KMS-11 (cell line): ENCODE measurements at regions not wholly inside any gene's neighbourhood (a gene's known extent, or its start where the extent isn't known, plus 50 kb on each side); places are given as distances from the start of the nearest gene placed in this dataset.

Source experiments
- H2AFZ ChIP-seq: fragments of 200-600 bp; sonication (generic); 2 replicates; pipeline ENCODE4 v1.6.1; 2016; ENCODE audit warnings: antibody characterized with exemption, mixed run types, low read depth
- H3K27ac ChIP-seq: fragments of 200-600 bp; sonication (generic); 2 replicates; pipeline ENCODE4 v1.6.1; 2016; ENCODE audit warnings: mild to moderate bottlenecking, mixed run types
- H3K27me3 ChIP-seq: fragments of 200-600 bp; sonication (generic); 2 replicates; pipeline ENCODE4 v1.6.1; 2017; ENCODE audit warnings: mild to moderate bottlenecking, low read depth, mixed run types, moderate library complexity; ENCODE audit not compliant: insufficient read depth
- H3K36me3 ChIP-seq: fragments of 200-600 bp; sonication (generic); 2 replicates; pipeline ENCODE4 v1.6.1; 2017; ENCODE audit warnings: mild to moderate bottlenecking, mixed run types; ENCODE audit not compliant: insufficient read depth
- H3K4me1 ChIP-seq: fragments of 200-600 bp; sonication (generic); 2 replicates; pipeline ENCODE4 v1.6.1; 2016; ENCODE audit warnings: mild to moderate bottlenecking, low read depth, mixed run types; ENCODE audit not compliant: poor library complexity, severe bottlenecking
- H3K4me2 ChIP-seq: fragments of 200-600 bp; sonication (generic); 2 replicates; pipeline ENCODE4 v1.7.0; 2016; ENCODE audit warnings: mild to moderate bottlenecking, mixed run types
- H3K4me3 ChIP-seq: fragments of 200-600 bp; sonication (generic); IDR thresholded peaks from 2 replicates; pipeline ENCODE4 v1.6.1; 2017; ENCODE audit warnings: low read depth, low read length, mixed read lengths; ENCODE audit not compliant: insufficient read depth
- H3K79me2 ChIP-seq: fragments of 200-600 bp; sonication (generic); 2 replicates; pipeline ENCODE4 v1.6.1; 2016; ENCODE audit warnings: low read depth, mixed run types; ENCODE audit not compliant: insufficient read depth
- H3K9ac ChIP-seq: fragments of 200-600 bp; sonication (generic); 2 replicates; pipeline ENCODE4 v1.6.1; 2016; ENCODE audit warnings: mild to moderate bottlenecking, mixed run types
- H4K20me1 ChIP-seq: fragments of 200-600 bp; sonication (generic); 2 replicates; pipeline ENCODE4 v1.6.1; 2016; ENCODE audit warnings: mild to moderate bottlenecking, mixed run types; ENCODE audit not compliant: insufficient read depth
- CTCF ChIP-seq: fragments of 200-600 bp; sonication (generic); conservative IDR thresholded peaks from 2 replicates; pipeline ENCODE4 v1.6.1; 2017; ENCODE audit warnings: low read depth, mild to moderate bottlenecking, antibody characterized with exemption, low read length, moderate library complexity, mixed read lengths

GRCh38 chr3:182035324-182035723 lies 323.6 kb downstream of the SOX2 start:
- Histone ChIP-seq H3K36me3 (no peaks in the 10 kb centered on the region), H3K4me2 (no peak overlapping the region), H3K4me1 (no peaks in the 10 kb centered on the region), H2AFZ (no peak overlapping the region), H3K4me3 (no peak overlapping the region), H3K9ac (no peak overlapping the region), H3K27me3 (no peaks in the 10 kb centered on the region), H3K79me2 (no peaks in the 10 kb centered on the region), H4K20me1 (no peaks in the 10 kb centered on the region), H3K27ac (no peak overlapping the region)
- TF ChIP-seq CTCF, result no peak

GRCh38 chr3:182036382-182036781 lies 324.7 kb downstream of the SOX2 start:
- no peaks in the 10 kb centered on the region for H3K27me3 ChIP-seq
- no peak overlapping the region for H3K27ac ChIP-seq
- no peak overlapping the region for H3K9ac ChIP-seq
- H3K4me1 ChIP-seq, result no peaks in the 10 kb centered on the region
- H3K4me3 ChIP-seq, result no peak overlapping the region
- no peak overlapping the region for H2AFZ ChIP-seq
- no peak overlapping the region for H3K4me2 ChIP-seq
- no peak for TF ChIP-seq CTCF
- H3K79me2 ChIP-seq, result no peaks in the 10 kb centered on the region
- no peaks in the 10 kb centered on the region for H4K20me1 ChIP-seq
- no peaks in the 10 kb centered on the region for H3K36me3 ChIP-seq

- Histone ChIP-seq H3K9ac (no peak overlapping the region), H3K4me2 (no peak overlapping the region), H3K27ac (no peak overlapping the region), H3K79me2 (no peaks in the 10 kb centered on the region), H2AFZ (no peak overlapping the region), H4K20me1 (no peaks in the 10 kb centered on the region), H3K4me3 (no peak overlapping the region), H3K27me3 (no peaks in the 10 kb centered on the region), H3K4me1 (no peaks in the 10 kb centered on the region), H3K36me3 (no peaks in the 10 kb centered on the region)
- TF ChIP-seq CTCF, result no peak
Observed at GRCh38 chr3:182041668-182042291, 330.1 kb downstream of the SOX2 start.

- no peak overlapping the region for H3K27ac ChIP-seq
- no peak overlapping the region for H3K4me2 ChIP-seq
- no peak overlapping the region for H3K9ac ChIP-seq
- H4K20me1 ChIP-seq, result no peaks in the 10 kb centered on the region
- no peak for TF ChIP-seq CTCF
- H3K4me3 ChIP-seq, result no peak overlapping the region
- H3K36me3 ChIP-seq, result no peaks in the 10 kb centered on the region
- H3K79me2 ChIP-seq, result no peaks in the 10 kb centered on the region
- H2AFZ ChIP-seq, result no peak overlapping the region
- no peaks in the 10 kb centered on the region for H3K27me3 ChIP-seq
- no peaks in the 10 kb centered on the region for H3K4me1 ChIP-seq
Observed at GRCh38 chr3:182045736-182046135, 334.0 kb downstream of the SOX2 start.
